ENCODE measurements at regions not wholly inside any gene's neighbourhood (a gene's known extent, or its start where the extent isn't known, plus 50 kb on each side); places are given as distances from the start of the nearest gene placed in this dataset.

- Histone ChIP-seq H3K9me2 (replicated peaks; ENCODE audit: insufficient read depth, low read length) (no peaks in the 10 kb centered on the region), H3F3A (ENCODE audit: insufficient read depth, low read length) (no peaks in the 10 kb centered on the region), H3K9ac (ENCODE audit: low read length) (no peak overlapping the region), H3K27me3 (replicated peaks; ENCODE audit: insufficient read depth, low read length) (no peaks in the 10 kb centered on the region), H3K36me3 (replicated peaks; ENCODE audit: insufficient read depth, low read length) (no peaks in the 10 kb centered on the region), H3K4me3 (ENCODE audit: low read length) (no peak overlapping the region), H3K79me2 (ENCODE audit: low read length) (no peaks in the 10 kb centered on the region), H2AFZ (ENCODE audit: low read length) (no peak overlapping the region), H3K27ac (ENCODE audit: low read length) (no peak overlapping the region), H3K4me2 (ENCODE audit: low read depth, low read length) (no peak overlapping the region), H3K4me1 (ENCODE audit: low read length) (no peaks in the 10 kb centered on the region), H3K9me3 (replicated peaks; ENCODE audit: insufficient read depth, low read length) (no peaks in the 10 kb centered on the region), H4K20me1 (ENCODE audit: insufficient read depth, low read length) (no peaks in the 10 kb centered on the region)
- no peak for DNase-seq
- TF ChIP-seq EZH2phosphoT487 (IDR thresholded peaks at IDR 0.05; ENCODE audit: low read length), result no peak
- TF ChIP-seq CTCF (IDR thresholded peaks at IDR 0.05; ENCODE audit: low read length), result no peak
- TF ChIP-seq EZH2 (optimal IDR thresholded peaks at IDR 0.05; ENCODE audit: low read depth, low read length), result no peak
Observed at GRCh38 chr13:75023609-75024008, 458.4 kb downstream of the TBC1D4 start.

- Histone ChIP-seq H3K9ac (ENCODE audit: low read length) (no peak overlapping the region), H3K9me2 (replicated peaks; ENCODE audit: insufficient read depth, low read length) (no peaks in the 10 kb centered on the region), H3F3A (ENCODE audit: insufficient read depth, low read length) (no peaks in the 10 kb centered on the region), H3K79me2 (ENCODE audit: low read length) (no peaks in the 10 kb centered on the region), H3K27ac (ENCODE audit: low read length) (no peak overlapping the region), H3K36me3 (replicated peaks; ENCODE audit: insufficient read depth, low read length) (no peaks in the 10 kb centered on the region), H4K20me1 (ENCODE audit: insufficient read depth, low read length) (no peaks in the 10 kb centered on the region), H3K27me3 (replicated peaks; ENCODE audit: insufficient read depth, low read length) (no peaks in the 10 kb centered on the region), H3K9me3 (replicated peaks; ENCODE audit: insufficient read depth, low read length) (no peaks in the 10 kb centered on the region), H2AFZ (ENCODE audit: low read length) (no peak overlapping the region), H3K4me3 (ENCODE audit: low read length) (no peak overlapping the region), H3K4me2 (ENCODE audit: low read depth, low read length) (no peak overlapping the region), H3K4me1 (ENCODE audit: low read length) (no peaks in the 10 kb centered on the region)
- TF ChIP-seq EZH2 (optimal IDR thresholded peaks at IDR 0.05; ENCODE audit: low read depth, low read length), result no peak
- no peak for TF ChIP-seq CTCF (IDR thresholded peaks at IDR 0.05; ENCODE audit: low read length)
- TF ChIP-seq EZH2phosphoT487 (IDR thresholded peaks at IDR 0.05; ENCODE audit: low read length), result no peak
- DNase-seq, result no peak
Observed at GRCh38 chr13:75021151-75021550, 460.8 kb downstream of the TBC1D4 start.

- Histone ChIP-seq H3K27me3 (replicated peaks; ENCODE audit: insufficient read depth, low read length) (no peaks in the 10 kb centered on the region), H3K4me2 (ENCODE audit: low read depth, low read length) (no peak overlapping the region), H3K9me2 (replicated peaks; ENCODE audit: insufficient read depth, low read length) (no peaks in the 10 kb centered on the region), H3K4me3 (ENCODE audit: low read length) (no peak overlapping the region), H2AFZ (ENCODE audit: low read length) (no peak overlapping the region), H3K27ac (ENCODE audit: low read length) (no peak overlapping the region), H3K36me3 (replicated peaks; ENCODE audit: insufficient read depth, low read length) (no peaks in the 10 kb centered on the region), H3K4me1 (ENCODE audit: low read length) (no peaks in the 10 kb centered on the region), H3K79me2 (ENCODE audit: low read length) (no peaks in the 10 kb centered on the region), H3K9me3 (replicated peaks; ENCODE audit: insufficient read depth, low read length) (no peaks in the 10 kb centered on the region), H4K20me1 (ENCODE audit: insufficient read depth, low read length) (no peaks in the 10 kb centered on the region), H3K9ac (ENCODE audit: low read length) (no peak overlapping the region), H3F3A (ENCODE audit: insufficient read depth, low read length) (no peaks in the 10 kb centered on the region)
- no peak for TF ChIP-seq CTCF (IDR thresholded peaks at IDR 0.05; ENCODE audit: low read length)
- no peak for DNase-seq
Observed at GRCh38 chr13:75016225-75016624, 465.7 kb downstream of the TBC1D4 start.

- Histone ChIP-seq H4K20me1 (ENCODE audit: insufficient read depth, low read length) (no peaks in the 10 kb centered on the region), H3K27me3 (replicated peaks; ENCODE audit: insufficient read depth, low read length) (no peaks in the 10 kb centered on the region), H3K4me1 (ENCODE audit: low read length) (no peaks in the 10 kb centered on the region), H3K4me3 (ENCODE audit: low read length) (no peak overlapping the region), H3K36me3 (replicated peaks; ENCODE audit: insufficient read depth, low read length) (no peaks in the 10 kb centered on the region), H3K27ac (ENCODE audit: low read length) (no peak overlapping the region), H3K4me2 (ENCODE audit: low read depth, low read length) (no peak overlapping the region), H2AFZ (ENCODE audit: low read length) (no peak overlapping the region), H3K9ac (ENCODE audit: low read length) (no peak overlapping the region), H3K9me3 (replicated peaks; ENCODE audit: insufficient read depth, low read length) (no peaks in the 10 kb centered on the region), H3K9me2 (replicated peaks; ENCODE audit: insufficient read depth, low read length) (no peaks in the 10 kb centered on the region), H3K79me2 (ENCODE audit: low read length) (no peaks in the 10 kb centered on the region), H3F3A (ENCODE audit: insufficient read depth, low read length) (no peaks in the 10 kb centered on the region)
- no peak for DNase-seq
- no peak for TF ChIP-seq EZH2 (optimal IDR thresholded peaks at IDR 0.05; ENCODE audit: low read depth, low read length)
- no peak for TF ChIP-seq EZH2phosphoT487 (IDR thresholded peaks at IDR 0.05; ENCODE audit: low read length)
- no peak for TF ChIP-seq CTCF (IDR thresholded peaks at IDR 0.05; ENCODE audit: low read length)
Observed at GRCh38 chr13:75013818-75014217, 468.2 kb downstream of the TBC1D4 start.
